ENCODE measurements at regions not wholly inside any gene's neighbourhood (a gene's known extent, or its start where the extent isn't known, plus 50 kb on each side); places are given as distances from the start of the nearest gene placed in this dataset.

- Histone ChIP-seq H3K4me1 (ENCODE audit: control insufficient read depth, insufficient read depth, low read length) (peaks cover 11% of the 10 kb centered on the region), H3K36me3 (ENCODE audit: control insufficient read depth, insufficient read depth, low read length) (no peaks in the 10 kb centered on the region), H3K27ac (ENCODE audit: insufficient read depth, low read depth, low read length, poor library complexity, severe bottlenecking) (no peak overlapping the region), H3K27me3 (ENCODE audit: control insufficient read depth, insufficient read depth, low read length, poor library complexity, severe bottlenecking) (no peaks in the 10 kb centered on the region), H3K9me3 (ENCODE audit: control insufficient read depth, low read length) (no peaks in the 10 kb centered on the region), H3K4me3 (ENCODE audit: insufficient read depth, low read depth, low read length) (no peak overlapping the region)
- 96 to 100% methylated on average over 1 to 3 of the region's 3 CpGs for WGBS, 2 experiments
Observed at GRCh38 chr3:31410411-31410810, 122.3 kb upstream of the STT3B start.

- no peaks in the 10 kb centered on the region for H3K36me3 ChIP-seq (ENCODE audit: control insufficient read depth, insufficient read depth, low read length)
- no peaks in the 10 kb centered on the region for H3K9me3 ChIP-seq (ENCODE audit: control insufficient read depth, low read length)
- H3K27ac ChIP-seq (ENCODE audit: insufficient read depth, low read depth, low read length, poor library complexity, severe bottlenecking): no peak overlapping the region
- H3K27me3 ChIP-seq (ENCODE audit: control insufficient read depth, insufficient read depth, low read length, poor library complexity, severe bottlenecking): no peaks in the 10 kb centered on the region
- WGBS, 2 experiments: 89 to 90% methylated on average over 1 of the region's 1 CpG
- H3K4me3 ChIP-seq (ENCODE audit: insufficient read depth, low read depth, low read length): no peak overlapping the region
- H3K4me1 ChIP-seq (ENCODE audit: control insufficient read depth, insufficient read depth, low read length): peaks cover 11% of the 10 kb centered on the region
Observed at GRCh38 chr3:31412832-31413231, 119.9 kb upstream of the STT3B start.

DNA sequence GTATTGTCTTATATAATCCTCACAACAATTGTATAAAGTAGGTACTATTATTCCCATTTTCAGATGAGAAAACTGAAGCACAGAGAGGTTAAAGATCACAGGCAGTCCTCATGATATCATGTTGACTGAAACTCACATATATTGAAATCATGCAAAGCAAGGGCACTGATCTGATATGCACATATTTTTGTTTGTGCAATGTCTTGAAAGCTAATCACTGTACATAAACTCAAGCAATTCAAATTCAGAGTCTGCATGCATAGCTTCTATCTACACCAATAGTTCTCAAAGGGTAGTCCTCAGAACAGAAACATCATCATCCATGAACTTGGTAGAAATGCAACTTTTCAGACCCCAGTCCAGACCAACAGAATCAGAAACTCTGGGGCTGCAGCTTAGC, 119.2 kb upstream of the STT3B start:
- H3K36me3 ChIP-seq (ENCODE audit: control insufficient read depth, insufficient read depth, low read length): no peaks in the 10 kb centered on the region
- peaks cover 11% of the 10 kb centered on the region for H3K4me1 ChIP-seq (ENCODE audit: control insufficient read depth, insufficient read depth, low read length)
- H3K4me3 ChIP-seq (ENCODE audit: insufficient read depth, low read depth, low read length): no peak overlapping the region
- H3K9me3 ChIP-seq (ENCODE audit: control insufficient read depth, low read length): no peaks in the 10 kb centered on the region
- H3K27ac ChIP-seq (ENCODE audit: insufficient read depth, low read depth, low read length, poor library complexity, severe bottlenecking): no peak overlapping the region
- no peaks in the 10 kb centered on the region for H3K27me3 ChIP-seq (ENCODE audit: control insufficient read depth, insufficient read depth, low read length, poor library complexity, severe bottlenecking)

GRCh38 chr3:31416980-31417379, 115.7 kb upstream of the STT3B start:
- Histone ChIP-seq H3K4me1 (ENCODE audit: control insufficient read depth, insufficient read depth, low read length) (no peaks in the 10 kb centered on the region), H3K27me3 (ENCODE audit: control insufficient read depth, insufficient read depth, low read length, poor library complexity, severe bottlenecking) (no peaks in the 10 kb centered on the region), H3K4me3 (ENCODE audit: insufficient read depth, low read depth, low read length) (no peak overlapping the region), H3K36me3 (ENCODE audit: control insufficient read depth, insufficient read depth, low read length) (no peaks in the 10 kb centered on the region), H3K27ac (ENCODE audit: insufficient read depth, low read depth, low read length, poor library complexity, severe bottlenecking) (no peak overlapping the region), H3K9me3 (ENCODE audit: control insufficient read depth, low read length) (no peaks in the 10 kb centered on the region)
- WGBS, 2 experiments: 92 to 96% methylated on average over 4 of the region's 4 CpGs

GRCh38 chr3:31417486-31417885, 115.2 kb upstream of the STT3B start:
- Histone ChIP-seq H3K27ac (ENCODE audit: insufficient read depth, low read depth, low read length, poor library complexity, severe bottlenecking) (no peak overlapping the region), H3K36me3 (ENCODE audit: control insufficient read depth, insufficient read depth, low read length) (no peaks in the 10 kb centered on the region)
- 75 to 86% methylated on average over 1 of the region's 1 CpG for WGBS, 2 experiments

DNA sequence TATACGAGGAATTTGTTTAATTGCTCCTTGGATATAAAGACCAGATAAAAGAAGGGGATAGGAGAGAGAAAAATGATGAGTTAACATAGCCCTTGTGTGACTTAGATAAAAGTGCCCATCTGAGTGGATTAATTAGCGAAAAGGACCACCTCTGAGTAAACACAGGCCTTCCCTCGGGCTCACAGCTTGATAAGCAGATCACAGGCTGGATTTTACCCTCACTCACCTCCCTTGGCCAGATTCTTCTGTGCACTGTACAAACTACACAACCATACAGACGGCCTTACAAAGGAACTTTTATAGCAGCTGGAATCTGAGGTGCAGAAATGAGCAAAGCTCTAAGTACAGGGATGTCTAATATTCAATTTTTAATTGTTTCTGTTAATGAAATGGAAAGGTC, 112.4 kb upstream of the STT3B start:
- 83 to 86% methylated on average over 4 of the region's 4 CpGs for WGBS, 2 experiments
- Histone ChIP-seq H3K27ac (ENCODE audit: insufficient read depth, low read depth, low read length, poor library complexity, severe bottlenecking) (no peak overlapping the region), H3K4me1 (ENCODE audit: control insufficient read depth, insufficient read depth, low read length) (no peaks in the 10 kb centered on the region), H3K4me3 (ENCODE audit: insufficient read depth, low read depth, low read length) (no peak overlapping the region), H3K27me3 (ENCODE audit: control insufficient read depth, insufficient read depth, low read length, poor library complexity, severe bottlenecking) (no peaks in the 10 kb centered on the region), H3K36me3 (ENCODE audit: control insufficient read depth, insufficient read depth, low read length) (no peaks in the 10 kb centered on the region), H3K9me3 (ENCODE audit: control insufficient read depth, low read length) (no peaks in the 10 kb centered on the region)

More at GRCh38 chr3:31417486-31417885, 115.2 kb upstream of the STT3B start:
- no peaks in the 10 kb centered on the region for H3K4me1 ChIP-seq (ENCODE audit: control insufficient read depth, insufficient read depth, low read length)
- no peaks in the 10 kb centered on the region for H3K27me3 ChIP-seq (ENCODE audit: control insufficient read depth, insufficient read depth, low read length, poor library complexity, severe bottlenecking)
- H3K4me3 ChIP-seq (ENCODE audit: insufficient read depth, low read depth, low read length): no peak overlapping the region
- H3K9me3 ChIP-seq (ENCODE audit: control insufficient read depth, low read length): no peaks in the 10 kb centered on the region

DNA sequence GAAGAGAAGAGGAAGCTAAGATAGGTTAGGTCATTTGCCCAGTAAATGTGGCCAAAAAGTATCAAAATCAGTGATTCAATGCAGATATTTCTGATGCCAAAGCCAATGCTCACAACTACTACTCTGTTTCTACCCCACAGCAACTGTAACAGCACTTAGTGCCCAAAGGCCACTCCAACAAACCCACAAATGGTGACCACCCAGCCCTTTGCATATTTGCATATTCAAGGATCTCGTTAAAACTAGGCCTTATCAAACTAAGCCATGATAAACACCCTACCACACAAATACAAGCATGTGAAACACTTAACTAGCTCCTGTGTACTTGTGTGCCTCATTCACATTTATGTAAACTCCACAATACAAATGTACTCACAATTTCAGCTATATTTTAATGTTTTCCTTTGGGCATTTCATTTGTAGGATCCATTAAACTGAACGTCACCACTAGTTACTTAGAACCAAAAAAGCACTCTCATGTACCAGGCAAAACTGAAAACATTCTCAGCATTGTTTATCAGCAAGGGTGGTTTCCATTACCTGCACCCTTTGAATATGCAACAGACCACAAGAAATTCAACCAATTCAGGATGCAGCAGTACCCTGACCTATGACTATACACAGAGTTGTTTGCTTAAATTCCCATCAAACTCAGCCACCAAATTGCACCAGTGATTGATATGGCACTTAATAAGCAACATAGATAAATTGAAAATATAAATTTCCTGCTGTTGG, 111.2 kb upstream of the STT3B start:
- Histone ChIP-seq H3K36me3 (ENCODE audit: control insufficient read depth, insufficient read depth, low read length) (no peaks in the 10 kb centered on the region), H3K27me3 (ENCODE audit: control insufficient read depth, insufficient read depth, low read length, poor library complexity, severe bottlenecking) (no peaks in the 10 kb centered on the region), H3K4me1 (ENCODE audit: control insufficient read depth, insufficient read depth, low read length) (no peaks in the 10 kb centered on the region), H3K9me3 (ENCODE audit: control insufficient read depth, low read length) (no peaks in the 10 kb centered on the region), H3K4me3 (ENCODE audit: insufficient read depth, low read depth, low read length) (no peak overlapping the region), H3K27ac (ENCODE audit: insufficient read depth, low read depth, low read length, poor library complexity, severe bottlenecking) (no peak overlapping the region)
- WGBS, 2 experiments: 90% methylated on average over 2 of the region's 2 CpGs

- H3K4me3 ChIP-seq (ENCODE audit: insufficient read depth, low read depth, low read length): no peak overlapping the region
- WGBS, 2 experiments: 88 to 98% methylated on average over 1 of the region's 1 CpG
- no peak overlapping the region for H3K27ac ChIP-seq (ENCODE audit: insufficient read depth, low read depth, low read length, poor library complexity, severe bottlenecking)
- H3K27me3 ChIP-seq (ENCODE audit: control insufficient read depth, insufficient read depth, low read length, poor library complexity, severe bottlenecking): no peaks in the 10 kb centered on the region
- H3K4me1 ChIP-seq (ENCODE audit: control insufficient read depth, insufficient read depth, low read length): no peaks in the 10 kb centered on the region
- no peaks in the 10 kb centered on the region for H3K36me3 ChIP-seq (ENCODE audit: control insufficient read depth, insufficient read depth, low read length)
- no peaks in the 10 kb centered on the region for H3K9me3 ChIP-seq (ENCODE audit: control insufficient read depth, low read length)
Observed at GRCh38 chr3:31422237-31422636, 110.5 kb upstream of the STT3B start.

DNA sequence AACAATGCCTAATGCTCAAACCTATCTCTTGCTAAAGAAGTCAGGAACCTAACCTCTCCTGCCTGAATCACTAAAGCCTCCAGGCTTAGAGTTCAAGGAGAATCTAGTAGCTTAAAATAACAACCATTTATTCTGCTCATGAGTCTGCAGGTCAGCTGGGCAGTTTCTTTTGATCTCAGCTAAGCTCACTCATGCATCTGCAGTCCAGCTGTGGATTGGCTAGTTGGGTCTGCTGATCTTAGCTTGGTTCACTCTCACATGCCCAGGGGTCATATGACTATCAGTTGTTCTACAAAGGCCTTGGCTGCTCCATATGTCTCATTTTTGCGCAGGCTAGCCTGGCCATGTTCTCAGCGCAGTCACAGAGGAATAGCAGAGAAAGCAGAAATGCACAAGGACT, 109.2 kb upstream of the STT3B start:
- Histone ChIP-seq H3K36me3 (ENCODE audit: control insufficient read depth, insufficient read depth, low read length) (no peaks in the 10 kb centered on the region), H3K27ac (ENCODE audit: insufficient read depth, low read depth, low read length, poor library complexity, severe bottlenecking) (no peak overlapping the region), H3K27me3 (ENCODE audit: control insufficient read depth, insufficient read depth, low read length, poor library complexity, severe bottlenecking) (no peaks in the 10 kb centered on the region), H3K4me3 (ENCODE audit: insufficient read depth, low read depth, low read length) (no peak overlapping the region), H3K4me1 (ENCODE audit: control insufficient read depth, insufficient read depth, low read length) (no peaks in the 10 kb centered on the region), H3K9me3 (ENCODE audit: control insufficient read depth, low read length) (no peaks in the 10 kb centered on the region)
- 97% methylated on average over 2 of the region's 2 CpGs for WGBS, 2 experiments

DNA sequence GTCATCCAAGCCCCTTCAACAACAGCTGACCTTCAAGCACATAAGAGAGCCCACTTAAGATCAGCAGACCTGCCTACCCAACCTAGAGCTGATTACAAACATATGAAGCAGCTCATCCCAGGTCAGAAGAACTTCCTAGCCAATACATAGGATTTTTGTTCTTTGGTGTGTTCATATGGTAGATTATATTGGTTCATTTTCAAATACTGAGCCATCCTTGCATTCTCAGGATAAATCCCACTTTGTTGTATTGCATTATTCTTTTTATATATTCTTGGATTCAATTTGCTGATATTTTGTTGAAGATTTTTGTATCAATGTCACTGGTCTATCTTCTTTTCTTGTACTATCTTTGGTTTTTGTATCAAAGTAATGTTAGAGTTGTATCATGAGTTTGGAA, 107.3 kb upstream of the STT3B start:
- Histone ChIP-seq H3K4me1 (ENCODE audit: control insufficient read depth, insufficient read depth, low read length) (no peaks in the 10 kb centered on the region), H3K9me3 (ENCODE audit: control insufficient read depth, low read length) (no peaks in the 10 kb centered on the region), H3K36me3 (ENCODE audit: control insufficient read depth, insufficient read depth, low read length) (no peaks in the 10 kb centered on the region), H3K27ac (ENCODE audit: insufficient read depth, low read depth, low read length, poor library complexity, severe bottlenecking) (no peak overlapping the region), H3K27me3 (ENCODE audit: control insufficient read depth, insufficient read depth, low read length, poor library complexity, severe bottlenecking) (no peaks in the 10 kb centered on the region), H3K4me3 (ENCODE audit: insufficient read depth, low read depth, low read length) (no peak overlapping the region)

- no peaks in the 10 kb centered on the region for H3K9me3 ChIP-seq (ENCODE audit: control insufficient read depth, low read length)
- no peak overlapping the region for H3K4me3 ChIP-seq (ENCODE audit: insufficient read depth, low read depth, low read length)
- no peak overlapping the region for H3K27ac ChIP-seq (ENCODE audit: insufficient read depth, low read depth, low read length, poor library complexity, severe bottlenecking)
- WGBS, 2 experiments: 100% methylated on average over 1 of the region's 1 CpG; no CpG with 5 or more reads in 1 of the 2 experiments
- no peaks in the 10 kb centered on the region for H3K36me3 ChIP-seq (ENCODE audit: control insufficient read depth, insufficient read depth, low read length)
- H3K27me3 ChIP-seq (ENCODE audit: control insufficient read depth, insufficient read depth, low read length, poor library complexity, severe bottlenecking): no peaks in the 10 kb centered on the region
- no peaks in the 10 kb centered on the region for H3K4me1 ChIP-seq (ENCODE audit: control insufficient read depth, insufficient read depth, low read length)
Observed at GRCh38 chr3:31427623-31428022, 105.1 kb upstream of the STT3B start.

Measured in ectodermal cell (in vitro differentiated cells).